Caco-2 (cell line): ENCODE measurements at regions not wholly inside any gene's neighbourhood (a gene's known extent, or its start where the extent isn't known, plus 50 kb on each side); places are given as distances from the start of the nearest gene placed in this dataset.

Experiments
- BruUV-seq: library from RNA; stranded (reverse); fragments of 400-500 nt; replicated peaks from 2 replicates; lab custom pipeline; 2021; lab: Mats Ljungman, UMichigan
- CTCF ChIA-PET: fragments of 300-600 bp; sonication (Branson Sonifier 250); formaldehyde crosslinking; loops from one replicate; lab custom pipeline; 2022; ENCODE audit warnings: antibody characterized with exemption; lab: Charles Lee
- POLR2A ChIA-PET: fragments of 300-600 bp; sonication (Branson Sonifier 250); formaldehyde crosslinking; loops from one replicate; lab custom pipeline; 2022; ENCODE audit warnings: antibody characterized with exemption; lab: Charles Lee
- DNase-seq, 2 experiments: peaks; one replicate each; pipeline versions ENCODE4 v3.0.0 to v3.0.0-alpha.2; 2020 to 2022
- H3K27me3 ChIP-seq: replicated peaks from 2 replicates; pipeline ENCODE4 v1.6.0; 2011; ENCODE audit warnings: low read length; ENCODE audit not compliant: control insufficient read depth, insufficient read depth
- H3K36me3 ChIP-seq: 2 replicates; pipeline ENCODE4 v1.5.1; 2011; ENCODE audit warnings: low read length; ENCODE audit not compliant: control insufficient read depth, insufficient read depth
- H3K4me1 ChIP-seq: fragments of 250-450 bp; sonication (Bioruptor Pico); 2 replicates; pipeline ENCODE4 v1.5.1; 2020; ENCODE audit warnings: mild to moderate bottlenecking
- H3K4me3 ChIP-seq: 2 replicates; pipeline ENCODE4 v1.5.1; 2011; ENCODE audit warnings: low read depth, mild to moderate bottlenecking, control low read depth, low read length
- H3K9me3 ChIP-seq: fragments of 250-450 bp; sonication (Bioruptor Pico); 2 replicates; pipeline ENCODE4 v1.5.1; 2020; ENCODE audit warnings: mild to moderate bottlenecking, moderate library complexity
- H3K27ac Mint-ChIP-seq: one replicate; pipeline ENCODE4 v1.8.0; 2022; ENCODE audit warnings: mixed read lengths; ENCODE audit not compliant: unreplicated experiment
- H3K27me3 Mint-ChIP-seq: one replicate; pipeline ENCODE4 v1.8.0; 2022; ENCODE audit warnings: mixed read lengths; ENCODE audit not compliant: insufficient read depth, unreplicated experiment
- H3K36me3 Mint-ChIP-seq: one replicate; pipeline ENCODE4 v1.8.0; 2022; ENCODE audit warnings: mild to moderate bottlenecking, mixed read lengths; ENCODE audit not compliant: insufficient read depth, unreplicated experiment
- H3K4me1 Mint-ChIP-seq: one replicate; pipeline ENCODE4 v1.8.0; 2022; ENCODE audit warnings: low read depth, mixed read lengths; ENCODE audit not compliant: unreplicated experiment
- H3K4me3 Mint-ChIP-seq: one replicate; pipeline ENCODE4 v1.8.0; 2022; ENCODE audit warnings: mild to moderate bottlenecking, moderate library complexity, mixed read lengths; ENCODE audit not compliant: unreplicated experiment
- H3K9me3 Mint-ChIP-seq: one replicate; pipeline ENCODE4 v1.8.0; 2022; ENCODE audit warnings: mixed read lengths; ENCODE audit not compliant: unreplicated experiment
- intact Hi-C: fragments of 100-400 bp; cut with micrococcal nuclease; formaldehyde crosslinking; loops from one replicate; pipeline ENCODE4 v1.10.0; 2022; ENCODE audit not compliant: unreplicated experiment
- TF ChIP-seq, protein P1 (sequence below), 2 experiments: fragments of 200-600 bp in 1 of 2; IDR thresholded peaks; 1 replicate in 1 of 2; 2 replicates in 1 of 2; pipeline versions ENCODE4 v1.5.1 to v1.8.0; 2011 to 2022; ENCODE audit warnings: antibody characterized with exemption in 1 of 2, control low read depth in 1 of 2, inconsistent platforms in 1 of 2, low read depth in 1 of 2, low read length in 1 of 2, mild to moderate bottlenecking in 1 of 2, moderate library complexity in 1 of 2; ENCODE audit not compliant: insufficient read depth in 1 of 2, severe bottlenecking in 1 of 2, unreplicated experiment in 1 of 2

DNA sequence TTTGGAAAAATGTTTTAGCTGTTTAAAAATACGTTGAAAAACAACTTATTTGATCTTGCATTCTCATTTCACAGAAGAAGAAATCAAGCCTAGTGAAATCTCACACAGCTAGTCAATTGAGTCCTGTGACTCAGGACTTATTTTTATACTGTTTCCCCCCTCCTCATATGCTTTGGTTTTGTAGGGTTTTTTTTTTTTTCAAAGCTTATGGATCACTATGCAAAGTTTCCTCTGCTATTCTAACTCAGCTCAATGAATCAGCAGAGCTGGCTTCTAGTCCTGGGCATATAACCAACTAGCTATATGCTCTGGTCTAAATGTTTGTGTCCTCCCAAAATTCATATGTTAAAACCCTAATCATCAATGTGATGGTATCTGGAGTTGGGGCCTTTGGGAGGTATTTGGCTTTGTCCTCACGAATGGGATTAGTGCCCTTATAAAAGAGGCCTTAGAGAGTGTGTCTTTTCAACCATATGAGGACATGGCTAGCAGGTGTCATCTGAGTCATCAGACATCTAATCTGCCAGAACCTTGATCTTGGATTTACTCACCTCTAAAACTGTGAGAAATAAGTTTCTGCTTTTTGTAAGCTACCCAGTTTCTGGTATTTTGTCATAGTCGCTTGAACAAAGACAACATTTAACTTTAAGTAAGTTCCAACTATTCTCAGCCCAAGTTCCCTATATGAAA is 317.2 kb upstream of the C1orf87 start:
- Mint-ChIP-seq H3K4me1 (no peaks in the 10 kb centered on the region), H3K36me3 (no peaks in the 10 kb centered on the region), H3K27ac (no peak overlapping the region), H3K9me3 (no peaks in the 10 kb centered on the region), H3K27me3 (no peaks in the 10 kb centered on the region), H3K4me3 (no peak overlapping the region)
- intact Hi-C loops: no loop called here
- Histone ChIP-seq H3K4me1 (no peaks in the 10 kb centered on the region), H3K27me3 (no peaks in the 10 kb centered on the region), H3K36me3 (no peaks in the 10 kb centered on the region), H3K9me3 (no peaks in the 10 kb centered on the region), H3K4me3 (no peak overlapping the region)
- no peak for DNase-seq
- TF ChIP-seq, protein P1, sequence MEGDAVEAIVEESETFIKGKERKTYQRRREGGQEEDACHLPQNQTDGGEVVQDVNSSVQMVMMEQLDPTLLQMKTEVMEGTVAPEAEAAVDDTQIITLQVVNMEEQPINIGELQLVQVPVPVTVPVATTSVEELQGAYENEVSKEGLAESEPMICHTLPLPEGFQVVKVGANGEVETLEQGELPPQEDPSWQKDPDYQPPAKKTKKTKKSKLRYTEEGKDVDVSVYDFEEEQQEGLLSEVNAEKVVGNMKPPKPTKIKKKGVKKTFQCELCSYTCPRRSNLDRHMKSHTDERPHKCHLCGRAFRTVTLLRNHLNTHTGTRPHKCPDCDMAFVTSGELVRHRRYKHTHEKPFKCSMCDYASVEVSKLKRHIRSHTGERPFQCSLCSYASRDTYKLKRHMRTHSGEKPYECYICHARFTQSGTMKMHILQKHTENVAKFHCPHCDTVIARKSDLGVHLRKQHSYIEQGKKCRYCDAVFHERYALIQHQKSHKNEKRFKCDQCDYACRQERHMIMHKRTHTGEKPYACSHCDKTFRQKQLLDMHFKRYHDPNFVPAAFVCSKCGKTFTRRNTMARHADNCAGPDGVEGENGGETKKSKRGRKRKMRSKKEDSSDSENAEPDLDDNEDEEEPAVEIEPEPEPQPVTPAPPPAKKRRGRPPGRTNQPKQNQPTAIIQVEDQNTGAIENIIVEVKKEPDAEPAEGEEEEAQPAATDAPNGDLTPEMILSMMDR (IDR thresholded peaks at IDR 0.05; ENCODE audit: insufficient read depth in 1 of 2, low read depth in 1 of 2, low read length in 1 of 2, severe bottlenecking in 1 of 2, unreplicated experiment in 1 of 2): no peak
- CTCF ChIA-PET: no interaction called here
- no TSS peak for BruUV-seq
- POLR2A ChIA-PET: interaction anchor here (0.7 kb wide), 1 partner anchor 342 kb away, joined by 8 read pairs; no protein-coding TSS in a partner anchor

DNA sequence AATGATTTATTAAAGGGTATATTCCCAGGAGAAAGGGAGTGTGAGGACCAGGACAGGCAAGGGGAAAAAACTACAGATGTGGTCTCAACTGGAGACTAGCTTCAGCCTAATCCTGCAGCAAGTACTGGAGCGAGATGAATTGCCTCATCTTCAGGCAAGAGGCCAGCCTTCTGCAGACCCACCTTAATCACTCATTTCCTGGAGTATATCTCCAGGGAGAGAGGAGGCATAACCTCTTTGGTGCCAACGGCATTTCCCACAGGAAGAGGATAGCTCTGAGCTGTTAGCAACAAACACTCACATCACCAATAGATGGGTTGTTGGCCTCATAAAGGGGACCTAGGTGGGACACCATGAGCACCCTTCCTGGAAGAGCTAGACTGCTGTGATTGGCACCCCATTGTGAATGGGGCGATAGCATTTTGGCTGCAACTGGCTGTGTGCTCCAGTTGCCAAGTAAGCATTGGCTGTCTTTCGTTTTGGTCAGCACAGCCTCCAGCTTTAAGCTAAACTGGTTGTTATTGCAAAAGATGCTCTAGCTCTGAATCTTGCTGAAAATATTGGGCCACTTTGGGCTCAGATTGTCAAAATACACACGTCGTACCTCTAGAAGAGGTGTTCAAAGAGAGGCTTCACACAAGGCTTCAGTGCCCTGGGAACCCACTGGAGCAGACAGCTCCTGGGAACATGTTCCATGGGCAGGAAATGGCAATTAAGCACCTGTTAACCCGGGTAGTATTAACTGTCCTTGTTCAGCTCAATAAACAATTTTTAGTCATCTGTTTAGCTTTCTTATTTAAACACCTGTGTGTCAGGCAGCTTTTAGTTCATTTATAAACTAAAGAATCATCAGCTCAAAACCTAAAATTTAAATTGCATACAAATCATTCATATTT is 314.8 kb upstream of the C1orf87 start:
- no peaks in the 10 kb centered on the region for H3K4me1 ChIP-seq
- no peaks in the 10 kb centered on the region for H3K9me3 ChIP-seq
- no peak overlapping the region for H3K4me3 ChIP-seq
- Mint-ChIP-seq H3K27ac (no peak overlapping the region), H3K27me3 (no peaks in the 10 kb centered on the region), H3K4me1 (no peaks in the 10 kb centered on the region), H3K4me3 (no peak overlapping the region), H3K9me3 (no peaks in the 10 kb centered on the region), H3K36me3 (no peaks in the 10 kb centered on the region)
- BruUV-seq: no TSS peak
- ChIA-PET CTCF (no interaction called here), POLR2A (no interaction called here)
- intact Hi-C loops: no loop called here
- no peak for DNase-seq
- H3K36me3 ChIP-seq: no peaks in the 10 kb centered on the region
- TF ChIP-seq, protein P1 (IDR thresholded peaks at IDR 0.05; ENCODE audit: insufficient read depth in 1 of 2, low read depth in 1 of 2, low read length in 1 of 2, severe bottlenecking in 1 of 2, unreplicated experiment in 1 of 2): no peak
- no peaks in the 10 kb centered on the region for H3K27me3 ChIP-seq

DNA sequence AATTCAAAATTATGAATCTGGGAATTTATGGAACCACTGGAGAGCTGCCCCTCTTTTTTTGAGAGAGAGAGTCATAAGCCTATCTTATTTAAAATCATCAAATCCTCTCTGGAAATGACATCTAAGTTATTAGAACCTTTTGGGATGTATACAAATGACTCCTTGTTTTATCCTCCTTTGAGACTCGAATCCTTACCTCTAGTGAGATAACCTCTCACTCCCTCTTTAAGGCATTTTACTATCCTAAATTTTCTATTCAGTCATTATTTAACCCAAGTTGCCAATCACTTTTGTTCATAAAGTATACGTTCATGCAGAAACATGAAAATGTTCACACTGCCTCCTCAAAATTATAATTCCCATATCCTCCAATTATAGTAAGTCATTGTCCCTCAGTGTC is 313.6 kb upstream of the C1orf87 start:
- Histone ChIP-seq H3K36me3 (no peaks in the 10 kb centered on the region), H3K9me3 (no peaks in the 10 kb centered on the region), H3K27me3 (no peaks in the 10 kb centered on the region), H3K4me1 (no peaks in the 10 kb centered on the region), H3K4me3 (no peak overlapping the region)
- no peaks in the 10 kb centered on the region for H3K27me3 Mint-ChIP-seq
- no peak overlapping the region for H3K4me3 Mint-ChIP-seq
- no TSS peak for BruUV-seq
- intact Hi-C loops: no loop called here
- no peaks in the 10 kb centered on the region for H3K9me3 Mint-ChIP-seq
- no peak overlapping the region for H3K27ac Mint-ChIP-seq
- H3K4me1 Mint-ChIP-seq: no peaks in the 10 kb centered on the region
- POLR2A ChIA-PET: no interaction called here
- CTCF ChIA-PET: no interaction called here
- no peaks in the 10 kb centered on the region for H3K36me3 Mint-ChIP-seq
- TF ChIP-seq, protein P1 (IDR thresholded peaks at IDR 0.05; ENCODE audit: insufficient read depth in 1 of 2, low read depth in 1 of 2, low read length in 1 of 2, severe bottlenecking in 1 of 2, unreplicated experiment in 1 of 2): no peak
- DNase-seq: no peak
